OCI-LY1 (cell line): ENCODE measurements at regions not wholly inside any gene's neighbourhood (a gene's known extent, or its start where the extent isn't known, plus 50 kb on each side); places are given as distances from the start of the nearest gene placed in this dataset.

Source experiments
- H2AFZ ChIP-seq: fragments of 200-600 bp; sonication (generic), shearing (Covaris generic); 2 replicates; pipeline ENCODE4 v1.6.0; 2014; ENCODE audit warnings: antibody characterized with exemption, mild to moderate bottlenecking, low read length
- H3F3A ChIP-seq: fragments of 200-600 bp; sonication (generic), shearing (Covaris generic); 2 replicates; pipeline ENCODE4 v1.6.0; 2014; ENCODE audit warnings: mild to moderate bottlenecking, antibody characterized with exemption, low read length, moderate library complexity; ENCODE audit not compliant: insufficient read depth
- H3K27ac ChIP-seq: fragments of 200-600 bp; sonication (generic); 2 replicates; pipeline ENCODE4 v1.5.1; 2014; ENCODE audit warnings: low read length, mixed run types, mild to moderate bottlenecking, low read depth; ENCODE audit not compliant: poor library complexity, severe bottlenecking
- H3K27me3 ChIP-seq: fragments of 200-600 bp; sonication (generic); 2 replicates; pipeline ENCODE4 v1.6.0; 2014; ENCODE audit warnings: antibody characterized with exemption, mild to moderate bottlenecking, low read length, moderate library complexity; ENCODE audit not compliant: insufficient read depth
- H3K36me3 ChIP-seq: fragments of 200-600 bp; sonication (generic); 2 replicates; pipeline ENCODE4 v1.6.1; 2014; ENCODE audit warnings: mild to moderate bottlenecking, antibody characterized with exemption, low read length, moderate library complexity, mixed read lengths; ENCODE audit not compliant: insufficient read depth
- H3K4me1 ChIP-seq: fragments of 200-600 bp; sonication (generic); 2 replicates; pipeline ENCODE4 v1.5.1; 2014; ENCODE audit warnings: mild to moderate bottlenecking, low read length, moderate library complexity; ENCODE audit not compliant: insufficient read depth, severe bottlenecking
- H3K4me2 ChIP-seq: fragments of 200-600 bp; sonication (generic), shearing (Covaris generic); 2 replicates; pipeline ENCODE4 v1.6.1; 2014; ENCODE audit warnings: low read length
- H3K4me3 ChIP-seq: fragments of 200-600 bp; sonication (generic); 2 replicates; pipeline ENCODE4 v1.5.1; 2014; ENCODE audit warnings: low read length, low read depth, mild to moderate bottlenecking, mixed read lengths; ENCODE audit not compliant: poor library complexity, severe bottlenecking
- H3K79me2 ChIP-seq: fragments of 200-600 bp; shearing (Covaris generic); 2 replicates; pipeline ENCODE4 v1.6.1; 2016; ENCODE audit warnings: mixed run types, low read length, mixed read lengths; ENCODE audit not compliant: insufficient read depth
- H3K9ac ChIP-seq: fragments of 200-600 bp; sonication (generic), shearing (Covaris generic); 2 replicates; pipeline ENCODE4 v1.6.1; 2014; ENCODE audit warnings: mild to moderate bottlenecking, low read length, mixed read lengths
- H3K9me2 ChIP-seq: fragments of 200-600 bp; sonication (generic), shearing (Covaris generic); 2 replicates; pipeline ENCODE4 v1.6.1; 2014; ENCODE audit warnings: low read depth, mild to moderate bottlenecking, low read length, mixed read lengths
- H3K9me3 ChIP-seq: fragments of 200-600 bp; shearing (Covaris generic); 2 replicates; pipeline ENCODE4 v1.6.1; 2014; ENCODE audit warnings: low read length, mixed read lengths
- H4K20me1 ChIP-seq: fragments of 200-600 bp; sonication (generic), shearing (Covaris generic); 2 replicates; pipeline ENCODE4 v1.6.0; 2016; ENCODE audit warnings: mild to moderate bottlenecking, low read length; ENCODE audit not compliant: insufficient read depth
- CTCF ChIP-seq: fragments of 200-600 bp; sonication (generic), shearing (Covaris generic); IDR thresholded peaks from 2 replicates; pipeline ENCODE4 v1.5.1; 2017; ENCODE audit warnings: mild to moderate bottlenecking, antibody characterized with exemption, low read length, moderate library complexity, mixed read lengths
- EZH2 ChIP-seq: fragments of 200-600 bp; sonication (generic), shearing (Covaris generic); IDR thresholded peaks from 2 replicates; pipeline ENCODE4 v1.8.0; 2017; ENCODE audit warnings: borderline replicate concordance, mixed run types, mild to moderate bottlenecking, antibody characterized with exemption, low read length, moderate library complexity, mixed read lengths

GRCh38 chr5:15385037-15385436 is 114.9 kb upstream of the FBXL7 start:
- no peaks in the 10 kb centered on the region for H3F3A ChIP-seq
- H3K36me3 ChIP-seq = no peaks in the 10 kb centered on the region
- H3K4me1 ChIP-seq = no peaks in the 10 kb centered on the region
- H3K9ac ChIP-seq = no peak overlapping the region
- H4K20me1 ChIP-seq = no peaks in the 10 kb centered on the region
- TF ChIP-seq EZH2 (no peak), CTCF (no peak)
- H3K9me3 ChIP-seq = no peaks in the 10 kb centered on the region
- no peak overlapping the region for H3K4me2 ChIP-seq
- H3K27me3 ChIP-seq = no peaks in the 10 kb centered on the region
- no peak overlapping the region for H3K27ac ChIP-seq
- no peaks in the 10 kb centered on the region for H3K79me2 ChIP-seq
- H2AFZ ChIP-seq = no peak overlapping the region
- no peaks in the 10 kb centered on the region for H3K9me2 ChIP-seq
- H3K4me3 ChIP-seq = no peak overlapping the region

- Histone ChIP-seq H3F3A (no peaks in the 10 kb centered on the region), H3K27ac (no peak overlapping the region), H3K9me2 (no peaks in the 10 kb centered on the region), H3K9me3 (no peaks in the 10 kb centered on the region), H4K20me1 (no peaks in the 10 kb centered on the region), H3K9ac (no peak overlapping the region), H3K36me3 (no peaks in the 10 kb centered on the region), H3K27me3 (no peaks in the 10 kb centered on the region), H3K4me3 (no peak overlapping the region), H3K79me2 (no peaks in the 10 kb centered on the region), H3K4me2 (no peak overlapping the region), H3K4me1 (no peaks in the 10 kb centered on the region), H2AFZ (no peak overlapping the region)
- TF ChIP-seq EZH2 (no peak), CTCF (no peak)
Measured at GRCh38 chr5:15384581-15384980, 115.4 kb upstream of the FBXL7 start.

GRCh38 chr5:15384176-15384575 is 115.8 kb upstream of the FBXL7 start:
- no peak overlapping the region for H3K9ac ChIP-seq
- no peaks in the 10 kb centered on the region for H3K9me3 ChIP-seq
- H2AFZ ChIP-seq = no peak overlapping the region
- no peak for TF ChIP-seq EZH2
- TF ChIP-seq CTCF = no peak
- no peak overlapping the region for H3K27ac ChIP-seq
- no peaks in the 10 kb centered on the region for H4K20me1 ChIP-seq
- no peaks in the 10 kb centered on the region for H3K36me3 ChIP-seq
- H3K4me1 ChIP-seq = no peaks in the 10 kb centered on the region
- no peaks in the 10 kb centered on the region for H3K9me2 ChIP-seq
- H3K4me2 ChIP-seq = no peak overlapping the region
- no peaks in the 10 kb centered on the region for H3K27me3 ChIP-seq
- no peaks in the 10 kb centered on the region for H3K79me2 ChIP-seq
- H3F3A ChIP-seq = no peaks in the 10 kb centered on the region
- no peak overlapping the region for H3K4me3 ChIP-seq
